ENCODE measurements at regions not wholly inside any gene's neighbourhood (a gene's known extent, or its start where the extent isn't known, plus 50 kb on each side); places are given as distances from the start of the nearest gene placed in this dataset.
"Not testable (repeated sequence)": the region's sequence is repeated elsewhere in the genome, so short reads cannot be mapped to it uniquely, and the experiment has no call there.

GRCh38 chr18:8989017-8989416, 113.5 kb upstream of the NDUFV2 start:
- intact Hi-C loops (cut with micrococcal nuclease) = loop anchor here (5.0 kb wide), 1 partner anchor 512 kb away; no protein-coding TSS in a partner anchor

DNA sequence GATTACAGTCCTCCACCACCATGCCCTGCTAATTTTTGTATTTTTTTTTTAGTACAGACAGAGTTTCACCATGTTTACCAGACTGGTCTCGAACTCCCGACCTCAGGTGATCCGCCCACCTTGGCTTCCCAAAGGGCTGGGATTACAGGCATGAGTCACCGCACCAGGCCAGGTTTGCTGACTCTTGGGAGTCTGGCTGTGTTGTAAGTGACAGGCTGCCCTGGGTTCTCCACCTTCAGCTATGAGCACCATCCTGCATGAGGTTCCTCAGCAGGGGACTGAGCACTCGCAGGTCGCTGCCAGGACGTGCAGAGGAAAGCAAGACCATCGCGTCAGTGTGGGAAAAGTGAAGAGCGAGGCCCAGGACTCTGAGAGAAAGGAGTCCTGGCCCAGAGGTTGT, 112.6 kb upstream of the NDUFV2 start:
- intact Hi-C loops (cut with micrococcal nuclease) = loop anchor here (5.0 kb wide), 1 partner anchor 513 kb away; no protein-coding TSS in a partner anchor

DNA sequence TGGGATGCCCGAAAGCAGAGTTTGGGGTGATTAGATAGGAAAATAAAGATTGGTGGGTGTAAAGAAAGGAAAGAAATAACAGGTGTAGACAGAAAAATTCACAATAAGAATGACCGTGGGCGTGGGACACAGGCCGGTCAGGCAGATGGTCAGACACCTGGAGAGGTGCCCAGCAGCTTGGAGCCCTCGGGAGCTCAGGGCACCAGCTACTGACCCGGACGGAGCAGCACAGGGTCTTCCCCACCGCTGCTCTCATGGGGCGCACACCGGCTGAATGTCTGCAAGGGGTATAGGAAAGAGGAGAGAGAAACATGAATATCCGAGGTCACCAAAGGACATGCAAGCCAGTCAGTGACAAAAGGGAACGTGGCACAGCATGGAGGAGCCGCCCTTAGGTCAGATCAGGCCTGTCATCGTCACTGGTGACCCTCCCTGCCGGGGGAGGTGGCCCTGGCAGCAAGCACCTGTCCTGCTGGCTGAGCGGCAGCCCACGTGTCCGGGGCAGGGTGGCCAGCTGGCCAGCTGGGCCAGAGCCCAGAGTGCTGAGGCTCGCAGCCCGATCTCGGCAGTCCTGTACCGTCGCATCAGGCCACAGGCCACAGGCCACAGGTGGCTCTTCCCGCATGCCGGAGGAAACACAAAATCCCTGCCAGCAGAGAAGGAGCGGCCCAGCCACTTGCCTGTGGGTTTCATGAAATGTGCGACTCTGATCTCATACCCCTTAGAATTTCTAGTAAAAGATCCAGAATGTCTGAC, 112.0 kb upstream of the NDUFV2 start:
- intact Hi-C loops (cut with micrococcal nuclease) = no loop called here

DNA sequence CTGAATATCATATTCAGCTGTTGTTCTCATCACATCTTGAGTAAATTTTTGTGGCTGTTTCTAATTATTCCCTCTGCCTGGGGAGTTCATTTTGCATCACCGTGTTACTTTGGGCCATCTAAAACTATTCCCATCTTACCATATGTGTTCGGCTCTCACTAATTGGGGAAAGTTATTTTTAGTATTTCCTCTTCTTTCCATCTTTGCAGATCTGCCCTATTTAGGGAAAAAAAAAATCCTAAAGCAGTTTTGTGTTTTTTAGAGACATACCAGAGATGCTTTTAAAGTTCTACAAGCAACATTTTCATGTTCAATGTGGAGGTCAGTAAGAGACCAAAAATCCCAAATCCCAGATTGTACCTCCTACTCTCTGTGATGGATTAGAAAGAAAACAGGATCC, 111.3 kb upstream of the NDUFV2 start:
- intact Hi-C loops (cut with micrococcal nuclease) = no loop called here

- intact Hi-C loops (cut with micrococcal nuclease) = not testable (repeated sequence)
These were observed 110.0 kb upstream of the NDUFV2 start for GRCh38 chr18:8992500-8992899.

DNA sequence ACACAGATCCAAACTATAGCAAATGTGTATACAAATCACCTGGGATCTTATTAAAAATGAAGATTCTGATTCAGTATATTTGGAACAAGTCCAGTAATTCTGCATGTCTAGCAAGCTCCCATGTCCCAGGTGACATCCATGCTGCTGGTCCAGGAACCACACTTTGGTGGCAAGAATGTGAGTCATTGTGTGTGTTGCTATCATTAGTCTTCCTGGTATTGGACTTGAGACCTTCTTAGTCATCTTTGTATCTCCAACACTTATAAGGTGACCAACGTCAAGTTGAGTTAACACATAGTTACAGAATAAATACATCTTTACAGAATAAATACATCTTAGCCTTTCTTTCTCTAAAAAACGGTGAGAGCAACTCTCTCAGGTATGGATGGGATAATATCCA, 107.9 kb upstream of the NDUFV2 start:
- intact Hi-C loops (cut with micrococcal nuclease) = no loop called here

- intact Hi-C loops (cut with micrococcal nuclease) = no loop called here
These were observed 107.4 kb upstream of the NDUFV2 start for GRCh38 chr18:8995096-8995495.

DNA sequence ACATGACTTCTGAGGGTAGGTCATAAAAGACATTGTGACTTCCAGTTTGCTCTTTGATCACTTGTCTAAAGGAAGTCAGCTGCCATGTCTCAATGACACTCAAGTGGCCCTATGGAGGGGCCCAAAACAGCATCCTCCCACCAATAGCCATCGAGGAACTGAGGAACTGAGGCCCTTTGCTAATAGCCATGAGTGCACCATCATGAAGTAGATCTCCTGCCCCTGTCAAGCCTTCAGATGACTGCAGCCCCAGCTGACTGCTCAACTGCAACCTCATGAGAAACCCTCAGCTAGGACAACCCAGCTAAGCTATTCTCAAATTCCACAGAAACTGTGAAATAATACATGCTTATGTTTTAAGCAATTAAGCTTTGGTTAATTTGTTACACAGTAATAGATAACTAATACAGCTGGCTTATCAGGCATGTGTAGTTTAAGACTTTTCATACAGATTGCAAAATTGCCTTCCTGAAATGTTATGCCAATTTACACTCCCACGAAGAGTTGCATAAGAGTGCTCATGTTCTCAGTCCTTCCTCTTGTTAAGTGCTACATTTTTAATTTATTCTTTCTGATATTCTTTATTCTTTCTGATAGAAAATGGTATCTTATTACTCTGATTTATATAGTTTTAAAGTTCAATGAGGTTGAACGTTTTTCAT, 105.6 kb upstream of the NDUFV2 start:
- intact Hi-C loops (cut with micrococcal nuclease) = no loop called here

DNA sequence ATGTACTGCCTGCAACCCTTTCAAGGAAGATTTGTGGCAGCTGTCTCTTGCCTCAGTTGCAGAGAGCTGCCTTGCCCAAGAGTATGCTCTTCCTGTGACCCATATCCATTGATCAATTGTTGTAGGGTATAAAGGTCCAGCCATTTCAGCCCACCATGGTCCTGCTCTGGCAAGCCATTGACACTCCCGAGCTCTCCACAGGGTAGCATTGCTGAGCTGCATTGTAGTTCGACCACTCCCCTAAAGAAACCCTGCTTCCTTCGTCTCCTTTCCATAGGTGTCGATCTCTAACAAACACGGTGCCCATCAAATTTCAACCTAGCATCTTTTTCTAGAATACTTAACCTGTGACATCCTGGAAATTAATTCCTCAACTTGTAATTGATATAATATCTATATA, 104.9 kb upstream of the NDUFV2 start:
- intact Hi-C loops (cut with micrococcal nuclease) = no loop called here

GRCh38 chr18:8998481-8999217, 103.8 kb upstream of the NDUFV2 start:
- intact Hi-C loops (cut with micrococcal nuclease) = no loop called here

DNA sequence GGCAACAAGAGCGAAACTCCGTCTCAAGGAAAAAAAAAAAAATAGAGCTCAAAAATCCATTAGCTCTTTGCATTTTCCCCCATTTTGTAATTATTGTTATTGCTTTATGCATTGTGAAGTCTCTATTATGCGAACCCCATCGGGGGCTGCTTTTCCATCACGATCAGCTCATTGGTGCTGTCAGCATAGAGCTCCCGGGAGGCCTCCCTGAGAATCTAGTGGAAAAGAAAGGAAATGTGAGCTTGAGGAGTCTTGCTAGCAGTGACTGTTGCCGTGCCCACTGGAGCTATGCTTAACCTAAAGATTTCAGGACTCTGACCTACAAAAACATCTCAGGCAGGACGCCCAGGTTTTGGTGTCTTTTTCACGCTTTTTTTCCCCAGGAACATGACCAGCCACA, 102.6 kb upstream of the NDUFV2 start:
- intact Hi-C loops (cut with micrococcal nuclease) = no loop called here

DNA sequence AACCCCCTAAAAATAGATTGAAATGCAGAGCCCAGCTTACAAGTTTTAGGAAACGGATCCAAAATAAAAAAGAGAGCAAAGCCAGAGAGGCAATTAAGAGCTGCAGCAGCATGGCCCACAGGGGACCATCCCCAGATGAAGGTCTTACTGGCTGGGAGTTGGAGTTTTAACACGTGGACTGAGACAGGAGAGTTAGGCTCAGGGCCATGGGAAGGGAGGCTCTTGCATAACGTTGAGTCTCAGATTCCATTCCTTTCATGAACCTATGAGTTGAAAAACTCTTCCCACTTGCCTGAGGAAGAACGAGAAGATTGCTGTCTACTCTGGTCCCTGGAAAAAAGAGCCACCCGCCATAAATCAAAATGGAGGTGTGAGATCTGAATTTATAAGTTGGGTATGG, 101.8 kb upstream of the NDUFV2 start:
- intact Hi-C loops (cut with micrococcal nuclease) = no loop called here

DNA sequence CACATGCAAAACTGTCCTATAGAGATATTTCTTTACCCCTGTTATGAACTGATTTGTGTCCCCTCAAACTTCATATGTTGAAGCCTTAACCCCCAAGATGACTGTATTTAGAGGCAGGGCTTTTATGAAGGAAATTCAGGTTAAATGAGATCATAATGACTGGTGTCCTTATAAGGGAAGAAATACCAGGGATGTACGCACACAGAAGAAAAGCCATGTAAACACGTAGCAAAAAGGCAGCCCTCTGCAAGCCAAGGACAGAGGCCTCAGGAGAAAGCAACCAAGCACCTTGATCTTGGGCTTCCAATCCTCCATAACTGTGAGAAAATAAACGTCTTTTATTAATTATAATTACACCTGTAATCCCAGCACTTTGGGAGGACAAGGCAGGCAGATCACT, 101.3 kb upstream of the NDUFV2 start:
- intact Hi-C loops (cut with micrococcal nuclease) = no loop called here

DNA sequence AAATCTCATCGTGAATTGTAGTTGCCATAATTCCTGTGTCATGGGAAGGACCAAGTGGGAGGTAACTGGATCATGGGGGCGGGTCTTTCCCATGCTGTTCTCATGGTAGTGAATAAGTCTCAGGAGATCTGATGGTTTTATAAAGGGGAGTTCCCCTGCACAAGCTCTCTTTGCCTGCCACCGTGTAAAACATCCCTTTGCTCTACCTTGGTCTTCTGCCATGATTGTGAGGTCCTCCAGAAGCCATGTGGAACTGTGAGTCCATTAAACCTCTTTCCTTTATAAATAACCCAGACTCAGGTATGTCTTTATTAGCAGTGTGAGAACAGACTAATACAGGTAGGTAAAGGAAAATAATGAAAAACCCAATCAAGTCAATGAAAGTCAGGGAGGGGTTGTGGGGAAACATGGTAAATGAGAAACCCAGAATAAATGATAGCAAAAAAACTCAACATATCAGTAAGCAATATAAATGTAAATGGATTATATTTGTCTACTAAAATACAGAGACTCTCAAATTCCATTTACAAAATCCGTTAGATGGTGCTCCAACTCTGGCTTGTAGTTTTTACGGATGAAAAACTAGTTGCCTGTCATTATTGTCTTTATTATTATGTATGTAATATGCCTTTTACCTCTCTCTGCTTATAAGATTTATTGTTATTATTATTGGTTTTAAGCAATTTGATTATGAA, 98.9 kb upstream of the NDUFV2 start:
- intact Hi-C loops (cut with micrococcal nuclease) = no loop called here

DNA sequence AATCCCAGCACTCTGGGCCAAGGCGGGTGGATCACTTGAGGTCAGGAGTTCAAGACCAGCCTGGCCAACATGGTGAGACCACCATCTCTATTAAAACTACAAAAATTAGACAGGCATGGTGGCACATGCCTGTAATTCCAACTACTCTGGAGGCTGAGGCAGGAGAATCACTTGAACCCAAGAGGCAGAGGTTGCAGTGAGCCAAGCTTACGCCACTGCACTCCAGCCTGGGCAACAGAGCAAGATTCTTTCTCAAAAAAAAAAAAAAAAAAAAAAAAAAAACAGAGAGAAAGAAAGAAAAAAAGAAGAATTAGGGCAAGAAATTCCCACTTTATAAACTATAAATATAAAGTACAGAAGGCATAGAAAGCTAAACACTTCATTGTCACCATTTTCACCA, 98.2 kb upstream of the NDUFV2 start:
- intact Hi-C loops (cut with micrococcal nuclease) = not testable (repeated sequence)

DNA sequence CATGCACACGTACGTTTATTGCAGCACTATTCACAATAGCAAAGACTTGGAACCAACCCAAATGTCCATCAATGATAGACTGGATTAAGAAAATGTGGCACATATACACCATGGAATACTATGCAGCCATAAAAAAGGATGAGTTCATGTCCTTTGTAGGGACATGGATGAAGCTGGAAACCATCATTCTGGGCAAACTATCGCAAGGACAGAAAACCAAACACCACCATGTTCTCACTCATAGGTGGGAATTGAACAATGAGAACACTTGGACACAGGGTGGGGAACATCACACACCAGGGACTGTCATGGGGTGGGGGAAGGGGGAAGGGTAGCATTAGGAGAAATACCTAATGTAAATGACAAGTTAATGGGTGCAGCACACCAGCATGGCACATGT, 94.8 kb upstream of the NDUFV2 start:
- intact Hi-C loops (cut with micrococcal nuclease) = not testable (repeated sequence)

- intact Hi-C loops (cut with micrococcal nuclease) = no loop called here
These were observed 94.2 kb upstream of the NDUFV2 start for GRCh38 chr18:9008200-9008708.

DNA sequence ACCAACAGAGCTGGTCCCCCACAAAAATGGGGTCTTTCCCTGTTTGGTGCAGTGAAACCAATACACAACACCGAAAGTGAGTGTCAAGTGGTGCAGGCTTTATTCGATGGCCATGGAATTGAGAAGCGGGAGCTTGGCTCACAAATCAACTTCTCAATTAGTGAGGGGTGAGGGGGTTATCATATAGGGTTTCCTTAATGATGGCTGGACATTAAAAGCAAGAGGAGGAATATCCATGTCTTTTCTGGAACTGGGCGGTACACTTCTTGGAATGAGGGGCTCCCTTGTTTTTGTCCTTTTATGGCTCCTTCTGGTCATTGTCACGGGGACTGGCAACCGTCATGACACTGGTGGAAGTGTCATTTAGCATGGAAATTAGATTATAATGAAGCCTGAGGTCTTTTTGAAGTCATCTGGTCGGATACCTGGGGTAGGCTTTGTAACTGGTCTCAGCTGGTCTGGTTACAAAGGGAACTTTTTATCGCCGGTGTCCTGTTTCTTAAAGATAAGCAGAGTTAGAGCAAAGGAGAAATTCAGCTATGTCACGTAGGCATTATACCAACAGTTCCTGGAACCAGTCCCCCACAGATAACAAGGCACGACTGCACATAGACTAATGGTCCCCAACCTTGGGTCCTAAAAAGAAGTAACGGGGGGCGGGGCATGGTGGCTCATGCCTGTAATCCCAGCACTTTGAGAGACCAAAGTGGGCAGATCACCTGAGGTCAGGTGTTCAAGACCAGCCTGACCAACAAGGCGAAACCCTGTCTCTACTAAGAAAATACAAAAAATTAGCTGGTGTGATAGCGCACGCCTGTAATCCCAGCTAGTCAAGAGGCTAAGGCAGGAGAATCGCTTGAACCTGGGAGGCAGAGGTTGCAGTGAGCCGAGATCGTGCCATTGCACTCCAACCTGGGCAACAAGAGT, 93.5 kb upstream of the NDUFV2 start:
- intact Hi-C loops (cut with micrococcal nuclease) = no loop called here

GRCh38 chr18:9009703-9010488, 92.6 kb upstream of the NDUFV2 start:
- intact Hi-C loops (cut with micrococcal nuclease) = no loop called here

- intact Hi-C loops (cut with micrococcal nuclease) = no loop called here
These were observed 91.1 kb upstream of the NDUFV2 start for GRCh38 chr18:9011431-9011830.
